ENCODE measurements at regions not wholly inside any gene's neighbourhood (a gene's known extent, or its start where the extent isn't known, plus 50 kb on each side); places are given as distances from the start of the nearest gene placed in this dataset.
A peak's percentile ranks its signal among the peaks of the same experiment; 100 is the strongest.
"Not testable (repeated sequence)": the region's sequence is repeated elsewhere in the genome, so short reads cannot be mapped to it uniquely, and the experiment has no call there.

DNA sequence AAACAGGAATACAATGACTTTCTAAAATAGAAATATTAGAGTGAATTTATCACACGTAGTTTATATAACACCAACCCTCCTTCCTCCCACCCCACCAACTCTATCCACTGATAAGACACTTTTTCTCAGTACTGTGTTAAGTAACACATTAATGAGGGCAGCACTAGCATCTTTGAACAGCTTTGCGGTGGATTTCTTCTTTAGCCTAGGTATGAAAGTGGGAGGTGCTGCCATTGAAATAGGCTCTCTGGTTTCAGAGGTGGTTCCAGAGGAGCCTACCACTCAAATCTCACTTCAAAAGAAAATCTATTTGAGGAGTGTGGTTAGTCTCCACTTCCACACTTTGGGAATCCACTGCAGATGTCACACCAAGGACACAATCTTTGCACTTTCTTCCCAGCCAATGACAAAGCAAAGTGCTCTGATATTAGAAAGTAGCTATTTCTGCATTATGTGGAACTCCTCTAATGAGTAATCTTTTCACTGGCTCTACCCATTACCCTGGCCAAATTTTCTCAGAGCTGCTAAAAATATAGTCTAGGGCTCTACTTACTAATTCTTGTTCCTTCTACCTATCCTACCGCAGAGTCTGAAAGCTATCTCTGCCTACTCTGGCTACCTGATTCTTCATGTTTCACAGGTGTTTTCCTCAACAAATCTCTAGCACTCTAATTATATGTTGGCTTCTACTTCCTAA lies 1667.8 kb downstream of the MRPL39 start:
- DNase-seq = no peak

- DNase-seq = no peak
These were observed 1670.3 kb downstream of the MRPL39 start for GRCh38 chr21:23936991-23937390.

- DNase-seq = no peak
These were observed 1671.1 kb downstream of the MRPL39 start for GRCh38 chr21:23936224-23936623.

DNA sequence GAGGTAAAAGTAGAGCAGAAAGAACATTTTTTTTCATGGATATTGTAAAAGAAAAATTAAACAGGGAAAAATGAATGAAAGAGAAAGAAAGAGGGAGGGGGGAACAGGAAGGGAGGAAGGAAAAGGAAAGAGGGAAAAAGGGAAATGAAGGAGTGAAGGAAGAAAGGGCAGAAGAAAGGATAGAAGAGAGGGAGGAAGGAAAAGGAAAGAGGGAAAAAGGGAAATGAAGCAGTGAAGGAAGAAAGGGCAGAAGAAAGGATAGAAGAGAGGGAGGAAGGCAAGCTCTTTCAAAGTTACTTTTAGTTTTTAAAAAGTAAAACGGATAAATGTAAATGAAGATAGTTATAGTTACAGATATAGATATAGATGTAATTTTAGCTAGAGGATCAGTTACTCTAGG lies 1676.7 kb downstream of the MRPL39 start:
- DNase-seq = no peak

GRCh38 chr21:23926430-23926829 lies 1680.9 kb downstream of the MRPL39 start:
- DNase-seq = not testable (repeated sequence)

DNA sequence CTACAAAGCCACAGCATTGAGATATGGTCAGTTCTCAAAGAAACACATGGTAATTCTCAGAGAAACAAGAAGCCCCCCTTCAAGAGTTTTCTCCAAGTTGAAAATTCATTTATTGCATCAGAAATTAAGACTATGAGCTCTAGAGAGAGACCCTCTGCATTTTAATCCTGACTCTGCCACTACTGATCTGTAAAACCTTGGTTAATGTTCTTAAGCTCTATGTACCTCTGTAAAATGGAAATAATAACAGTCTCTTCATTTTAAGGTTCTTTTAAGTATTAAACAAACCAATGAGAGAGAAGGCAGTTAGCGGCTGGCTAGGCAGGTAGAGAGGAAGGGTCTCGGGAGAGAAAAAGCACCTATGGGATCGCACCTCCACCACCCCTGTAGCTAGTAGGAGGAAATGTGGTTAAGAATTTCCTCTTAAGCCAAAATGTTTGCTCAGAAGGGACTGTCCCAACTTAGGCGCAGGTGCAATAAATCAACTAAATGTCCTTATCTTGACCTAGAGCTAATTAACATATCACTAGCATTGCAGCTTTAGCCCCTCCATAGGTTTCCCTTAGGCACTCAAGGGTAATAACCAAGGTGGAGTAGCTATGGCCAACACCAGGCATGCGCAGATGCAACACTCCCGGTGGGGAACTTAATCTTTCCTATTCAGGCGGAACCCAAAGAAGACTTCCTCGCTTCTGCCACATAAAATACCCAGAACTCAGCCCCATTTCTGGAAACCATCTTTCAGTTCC lies 1685.4 kb downstream of the MRPL39 start:
- no peak for DNase-seq

GRCh38 chr21:23900727-23901126 lies 1706.6 kb downstream of the MRPL39 start:
- no peak for DNase-seq

GRCh38 chr21:23899561-23899960 lies 1707.7 kb downstream of the MRPL39 start:
- DNase-seq = no peak

GRCh38 chr21:23890652-23891051 lies 1716.6 kb downstream of the MRPL39 start:
- DNase-seq = no peak

- no peak for DNase-seq
These were observed 1719.5 kb downstream of the MRPL39 start for GRCh38 chr21:23887725-23888306.

DNA sequence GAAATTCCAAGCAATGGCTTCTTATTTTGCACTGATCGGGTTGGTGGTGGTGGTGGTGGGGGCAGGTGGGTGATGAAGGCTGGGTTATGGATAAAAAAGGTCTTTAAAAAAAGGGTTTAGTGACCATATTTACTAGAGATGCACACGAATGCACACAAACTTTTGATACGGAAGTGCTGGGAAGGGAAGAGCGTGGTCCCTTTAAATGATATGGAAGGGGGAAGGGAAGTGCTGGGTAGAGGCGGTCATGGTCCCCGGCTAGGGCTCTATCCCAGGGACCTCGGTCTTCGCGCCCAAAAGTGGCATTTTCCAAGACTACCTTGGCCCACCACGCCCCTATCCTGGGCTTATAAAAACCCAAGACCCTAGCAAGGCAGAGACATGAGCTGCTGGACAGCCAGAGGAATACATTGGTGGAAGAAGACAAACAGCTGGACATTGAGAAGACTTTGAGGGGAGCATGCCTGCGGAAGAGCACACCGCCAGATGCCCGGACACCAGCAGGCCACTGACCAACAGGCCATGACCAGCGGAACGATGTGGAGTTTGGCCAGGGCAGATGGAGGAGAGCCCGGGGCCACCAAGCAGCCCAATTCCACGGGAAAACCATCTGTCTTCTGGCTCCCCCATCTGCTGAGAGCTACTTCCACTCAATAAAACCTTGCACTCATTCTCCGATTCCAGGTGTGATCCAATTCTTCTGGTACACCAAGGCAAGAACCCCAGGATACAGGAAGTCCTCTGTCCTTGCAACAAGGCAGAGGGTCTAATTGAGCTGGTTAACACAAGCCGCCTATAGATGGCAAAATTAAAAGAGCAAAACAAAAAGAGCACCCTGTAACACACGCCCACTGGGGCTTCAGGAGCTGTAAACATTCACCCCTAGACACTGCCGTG lies 1720.2 kb downstream of the MRPL39 start:
- no peak for DNase-seq

DNA sequence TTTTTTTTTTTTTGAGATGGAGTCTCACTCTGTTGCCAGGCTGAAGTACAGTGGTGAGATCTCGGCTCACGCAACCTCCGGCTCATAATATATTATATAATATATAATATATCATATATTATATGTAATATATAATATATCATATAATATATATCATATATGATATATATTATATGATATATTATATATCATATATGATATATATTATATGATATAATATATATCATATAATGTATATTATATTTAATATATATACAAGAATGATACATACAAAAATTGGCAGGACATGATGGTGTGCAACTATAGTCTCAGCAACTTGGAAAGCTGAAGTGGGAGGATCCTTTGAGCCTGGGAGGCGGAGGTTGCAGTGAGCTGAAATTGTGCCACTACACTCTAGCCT lies 1725.5 kb downstream of the MRPL39 start:
- DNase-seq = no peak

DNA sequence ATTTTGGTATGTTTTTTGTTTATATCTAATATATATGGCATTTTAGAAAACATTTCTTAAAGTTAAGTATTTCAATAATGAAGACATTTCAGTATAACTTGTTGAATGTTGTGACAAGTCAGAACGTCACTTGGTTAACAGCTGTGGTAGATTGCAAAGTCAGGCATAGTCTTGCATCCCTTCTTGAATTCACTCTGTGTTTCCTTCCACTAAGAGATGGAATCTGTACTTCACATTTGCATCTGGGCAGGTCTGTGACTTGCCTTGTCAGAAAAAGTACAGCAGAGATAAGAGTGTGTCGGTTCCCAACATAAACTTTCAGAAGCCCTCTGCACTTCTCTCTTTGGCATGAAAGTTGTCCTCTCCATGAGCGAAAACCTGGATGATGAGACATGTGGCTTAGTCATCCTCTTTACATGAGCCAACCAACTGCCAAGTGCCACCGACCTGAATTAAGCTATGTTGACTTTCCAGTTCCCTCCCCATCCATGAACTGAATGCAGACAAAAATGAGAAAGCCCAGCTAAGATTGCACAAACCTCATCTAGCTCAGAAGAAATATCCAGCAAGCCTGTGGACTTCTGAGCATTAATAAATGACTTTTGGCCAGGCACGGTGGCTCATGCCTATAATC lies 1730.2 kb downstream of the MRPL39 start:
- no peak for DNase-seq

DNA sequence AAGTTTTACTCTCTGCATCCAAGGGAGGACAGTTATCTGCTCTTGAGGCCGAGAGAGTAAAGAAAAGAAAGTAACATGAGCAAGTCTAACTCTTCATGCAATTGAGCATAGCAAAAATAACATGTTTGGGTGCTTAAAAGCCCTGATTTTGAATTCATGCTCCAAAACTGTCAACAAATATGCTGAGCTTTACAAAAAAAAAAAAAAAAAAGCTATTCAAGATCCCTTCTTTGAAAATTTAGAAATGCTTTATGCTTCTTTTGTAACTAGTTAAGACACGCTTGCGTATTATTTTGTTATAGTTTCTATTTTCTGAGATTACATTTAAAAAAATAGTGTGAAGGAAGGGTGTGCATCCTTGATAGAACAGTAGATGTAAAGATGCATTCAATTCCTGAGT lies 1733.0 kb downstream of the MRPL39 start:
- DNase-seq = no peak

DNA sequence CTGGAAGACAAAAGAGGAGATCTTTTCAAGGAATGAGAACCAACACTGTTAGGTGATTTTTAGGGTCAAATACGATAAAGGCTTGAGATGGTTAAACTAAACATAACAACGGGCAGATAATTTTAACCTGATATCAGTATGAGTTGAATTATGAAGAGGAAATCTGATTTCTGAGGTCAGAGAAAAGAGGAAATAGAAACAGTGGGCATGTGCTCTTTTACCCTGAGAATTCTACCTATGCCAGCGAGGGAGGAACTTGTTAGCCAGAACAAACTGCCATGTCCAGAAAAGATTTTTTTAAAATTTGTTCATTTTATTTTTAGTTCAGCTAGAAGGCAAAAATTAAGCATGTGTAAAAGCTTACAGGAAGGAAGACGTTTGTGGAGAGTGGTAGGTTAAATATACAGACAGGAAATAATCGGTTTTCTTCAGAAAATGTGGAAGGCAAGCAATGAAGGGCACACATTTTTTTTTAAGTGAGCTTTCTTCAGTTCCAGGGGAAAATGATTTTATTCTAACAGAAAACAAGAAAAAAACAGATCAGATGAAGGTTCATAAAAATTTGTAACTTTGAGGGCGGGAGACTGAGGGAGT lies 1745.3 kb downstream of the MRPL39 start:
- no peak for DNase-seq

- no peak for DNase-seq
These were observed 1748.4 kb downstream of the MRPL39 start for GRCh38 chr21:23858878-23859277.

GRCh38 chr21:23853796-23854379 lies 1753.4 kb downstream of the MRPL39 start:
- DNase-seq = no peak

DNA sequence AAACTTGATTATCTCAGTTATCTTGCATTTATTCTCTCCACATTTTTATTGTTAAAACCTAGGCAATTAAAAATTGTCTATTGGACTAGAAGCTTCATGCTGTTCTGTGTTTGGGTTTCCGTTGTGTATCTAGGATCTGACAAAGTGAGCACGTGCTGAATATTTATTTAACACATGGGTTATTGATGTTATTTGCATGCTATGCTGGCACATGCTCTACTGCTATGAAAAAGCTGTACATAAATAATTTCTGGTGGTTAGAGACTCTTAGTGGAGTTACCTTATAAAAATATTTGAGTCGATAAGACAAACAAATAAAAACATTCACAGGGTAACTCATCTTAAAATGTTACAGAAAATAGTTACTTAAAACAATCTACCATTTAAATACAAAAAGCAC lies 1769.7 kb downstream of the MRPL39 start:
- no peak for DNase-seq

DNA sequence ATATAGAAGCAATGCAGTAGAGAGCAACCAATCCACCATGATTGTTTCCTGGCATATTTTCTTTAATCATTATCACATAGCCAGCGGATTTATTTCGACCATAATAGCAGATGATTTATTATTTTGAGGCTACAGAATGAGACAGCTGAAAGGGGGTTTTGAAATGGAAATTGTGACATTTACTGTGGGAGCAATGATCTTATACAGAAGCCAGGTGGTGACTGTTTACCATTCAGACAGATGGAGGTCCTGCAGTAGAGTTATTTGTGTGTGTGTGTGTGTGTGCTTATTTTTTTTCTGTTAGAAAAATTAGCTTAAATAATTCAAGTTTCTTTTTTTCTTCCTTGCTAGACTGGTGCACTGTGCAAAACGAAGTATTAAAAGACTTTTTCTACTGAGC lies 1784.5 kb downstream of the MRPL39 start:
- DNase-seq = peak; percentile 42

- no peak for DNase-seq
These were observed 1789.9 kb downstream of the MRPL39 start for GRCh38 chr21:23817337-23817736.

GRCh38 chr21:23812485-23812884 lies 1794.8 kb downstream of the MRPL39 start:
- DNase-seq = no peak

DNA sequence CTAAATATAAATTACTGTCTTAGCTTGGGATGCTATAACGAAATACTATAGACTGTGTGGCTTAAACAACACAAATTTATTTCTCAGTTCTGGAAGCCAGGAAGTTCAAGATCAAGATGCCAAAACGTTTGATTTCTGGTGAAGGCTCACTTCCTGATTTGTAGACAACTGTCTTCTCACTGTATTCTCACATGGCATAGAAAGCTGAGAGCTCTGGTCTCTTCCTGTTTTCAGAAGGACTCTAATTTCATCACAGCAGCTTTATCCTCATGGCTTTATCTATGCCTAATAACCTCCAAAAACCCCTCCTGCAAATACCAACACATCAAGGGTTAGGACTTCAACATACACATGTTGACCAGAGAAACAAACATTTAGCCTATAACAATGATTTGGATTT lies 1795.5 kb downstream of the MRPL39 start:
- DNase-seq = no peak
